ENCODE measurements at regions not wholly inside any gene's neighbourhood (a gene's known extent, or its start where the extent isn't known, plus 50 kb on each side); places are given as distances from the start of the nearest gene placed in this dataset.

DNA sequence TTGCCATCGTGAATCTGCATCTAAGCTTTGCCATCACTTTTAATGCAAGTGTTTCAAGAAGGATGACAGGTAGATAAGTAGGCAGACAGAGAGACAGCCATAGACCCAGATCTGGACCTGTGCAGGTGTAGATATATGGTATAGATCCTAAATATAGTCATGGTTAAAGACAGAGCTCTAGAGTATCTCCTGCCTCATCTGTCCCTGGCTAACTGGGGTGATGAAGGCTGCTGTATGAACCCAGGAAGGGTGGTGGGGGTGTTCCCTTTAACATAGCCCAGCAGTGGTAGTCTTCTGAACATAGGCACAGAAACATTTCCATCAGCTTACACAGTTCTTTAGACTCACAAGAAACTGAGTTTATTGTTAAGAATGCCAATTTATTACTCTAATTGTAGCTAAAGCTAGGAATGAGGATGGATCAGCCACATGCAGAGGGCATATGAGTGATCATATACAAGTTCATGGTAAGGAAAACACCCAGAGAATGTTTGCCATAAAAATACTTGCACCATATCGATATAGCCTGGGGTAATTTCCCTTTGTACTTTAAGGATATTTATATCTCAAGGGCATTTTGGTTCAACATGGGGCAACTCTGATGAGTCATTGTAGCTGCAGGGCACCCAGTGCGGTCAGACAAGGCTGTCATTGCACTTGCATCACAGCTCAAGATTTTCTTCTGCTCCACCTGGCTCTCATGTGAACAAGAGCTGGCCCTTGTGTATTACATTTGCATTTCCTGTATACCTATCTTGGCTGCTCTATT is 587.2 kb downstream of the EPM2A start:
- intact Hi-C loops (cut with DNase I; ENCODE audit: low total_unique reads) = no loop called here

DNA sequence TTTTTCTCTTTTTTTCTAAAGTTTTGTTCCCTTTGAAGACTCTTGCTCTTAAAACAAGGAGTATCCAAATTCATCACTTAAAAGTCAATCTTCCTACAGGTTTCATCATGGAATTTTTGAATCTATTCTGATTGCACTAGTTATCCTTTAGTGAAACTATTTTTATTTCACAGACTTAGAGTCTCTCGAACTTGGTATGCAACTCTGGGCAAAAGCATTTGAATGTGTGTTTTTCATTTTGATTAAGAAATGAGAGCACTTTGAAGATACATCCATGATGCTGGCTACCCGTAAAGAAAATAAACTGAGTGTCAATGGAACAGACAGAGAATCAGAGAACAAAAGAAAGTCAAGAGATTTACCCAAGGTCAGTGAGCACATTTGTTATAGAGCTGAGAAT is 586.5 kb downstream of the EPM2A start:
- TF ChIP-seq, protein P1, sequence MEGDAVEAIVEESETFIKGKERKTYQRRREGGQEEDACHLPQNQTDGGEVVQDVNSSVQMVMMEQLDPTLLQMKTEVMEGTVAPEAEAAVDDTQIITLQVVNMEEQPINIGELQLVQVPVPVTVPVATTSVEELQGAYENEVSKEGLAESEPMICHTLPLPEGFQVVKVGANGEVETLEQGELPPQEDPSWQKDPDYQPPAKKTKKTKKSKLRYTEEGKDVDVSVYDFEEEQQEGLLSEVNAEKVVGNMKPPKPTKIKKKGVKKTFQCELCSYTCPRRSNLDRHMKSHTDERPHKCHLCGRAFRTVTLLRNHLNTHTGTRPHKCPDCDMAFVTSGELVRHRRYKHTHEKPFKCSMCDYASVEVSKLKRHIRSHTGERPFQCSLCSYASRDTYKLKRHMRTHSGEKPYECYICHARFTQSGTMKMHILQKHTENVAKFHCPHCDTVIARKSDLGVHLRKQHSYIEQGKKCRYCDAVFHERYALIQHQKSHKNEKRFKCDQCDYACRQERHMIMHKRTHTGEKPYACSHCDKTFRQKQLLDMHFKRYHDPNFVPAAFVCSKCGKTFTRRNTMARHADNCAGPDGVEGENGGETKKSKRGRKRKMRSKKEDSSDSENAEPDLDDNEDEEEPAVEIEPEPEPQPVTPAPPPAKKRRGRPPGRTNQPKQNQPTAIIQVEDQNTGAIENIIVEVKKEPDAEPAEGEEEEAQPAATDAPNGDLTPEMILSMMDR (IDR thresholded peaks at IDR 0.05) = no peak
- H3K9me3 ChIP-seq = no peaks in the 10 kb centered on the region
- H3K27me3 ChIP-seq = no peaks in the 10 kb centered on the region
- H3K4me3 ChIP-seq = no peak overlapping the region
- intact Hi-C loops (cut with DNase I; ENCODE audit: low total_unique reads) = no loop called here
- H3K36me3 ChIP-seq = no peaks in the 10 kb centered on the region
- no peaks in the 10 kb centered on the region for H3K4me1 ChIP-seq
- DNase-seq = no peak
- no peak overlapping the region for H3K27ac ChIP-seq

More for the DNA sequence above, 587.2 kb downstream of the EPM2A start:
- no peaks in the 10 kb centered on the region for H3K36me3 ChIP-seq
- TF ChIP-seq, protein P1 (IDR thresholded peaks at IDR 0.05) = no peak
- H3K4me1 ChIP-seq = no peaks in the 10 kb centered on the region
- H3K27me3 ChIP-seq = no peaks in the 10 kb centered on the region
- H3K4me3 ChIP-seq = no peak overlapping the region
- H3K9me3 ChIP-seq = no peaks in the 10 kb centered on the region
- DNase-seq = no peak
- H3K27ac ChIP-seq = no peak overlapping the region

- intact Hi-C loops (cut with DNase I; ENCODE audit: low total_unique reads) = no loop called here
- no peaks in the 10 kb centered on the region for H3K4me1 ChIP-seq
Observed at GRCh38 chr6:145151624-145152023, 583.7 kb downstream of the EPM2A start.

GRCh38 chr6:145153495-145153894 is 581.8 kb downstream of the EPM2A start:
- intact Hi-C loops (cut with DNase I; ENCODE audit: low total_unique reads) = no loop called here
- no peak for DNase-seq
- no peaks in the 10 kb centered on the region for H3K4me1 ChIP-seq
- H3K4me3 ChIP-seq = no peak overlapping the region
- no peak overlapping the region for H3K27ac ChIP-seq
- no peaks in the 10 kb centered on the region for H3K36me3 ChIP-seq
- TF ChIP-seq, protein P1 (IDR thresholded peaks at IDR 0.05) = no peak
- no peaks in the 10 kb centered on the region for H3K27me3 ChIP-seq
- peaks cover 0 to 3% (median 0%) of the 10 kb centered on the region in 3 donors for H3K9me3 ChIP-seq

More at GRCh38 chr6:145151624-145152023, 583.7 kb downstream of the EPM2A start:
- no peaks in the 10 kb centered on the region for H3K9me3 ChIP-seq
- no peaks in the 10 kb centered on the region for H3K36me3 ChIP-seq
- DNase-seq = no peak
- TF ChIP-seq, protein P1 (IDR thresholded peaks at IDR 0.05) = no peak
- H3K27ac ChIP-seq = no peak overlapping the region
- no peak overlapping the region for H3K4me3 ChIP-seq
- H3K27me3 ChIP-seq = no peaks in the 10 kb centered on the region

DNA sequence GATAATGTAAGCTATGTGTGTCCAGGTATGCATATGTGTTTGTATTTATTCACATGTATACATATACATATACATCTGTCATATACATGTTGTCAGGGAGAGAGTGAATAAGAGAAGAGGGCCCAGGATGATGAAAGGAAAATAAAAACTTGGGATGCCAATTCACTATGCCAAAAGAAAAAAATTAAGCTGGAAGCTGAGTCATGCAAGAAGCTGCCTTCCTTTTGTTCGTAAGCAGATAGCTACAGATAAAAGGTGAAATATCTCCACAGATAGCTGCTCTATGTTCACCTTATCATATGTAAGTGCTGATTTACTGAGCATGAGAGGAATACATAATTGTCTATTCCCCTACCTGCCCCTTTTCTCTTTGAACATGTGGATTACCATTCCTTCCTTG is 579.9 kb downstream of the EPM2A start:
- intact Hi-C loops (cut with DNase I; ENCODE audit: low total_unique reads) = no loop called here
- no peak for DNase-seq
- Histone ChIP-seq H3K4me3 (no peak overlapping the region), H3K27me3 (no peaks in the 10 kb centered on the region), H3K4me1 (no peaks in the 10 kb centered on the region), H3K9me3 (peaks cover 0 to 12% (median 0%) of the 10 kb centered on the region in 3 donors), H3K36me3 (no peaks in the 10 kb centered on the region), H3K27ac (no peak overlapping the region)
- TF ChIP-seq, protein P1 (IDR thresholded peaks at IDR 0.05) = no peak

Measured in tibial artery (tissue), 4 donors.